Jurkat, Clone E6-1 (cell line): ENCODE measurements at regions not wholly inside any gene's neighbourhood (a gene's known extent, or its start where the extent isn't known, plus 50 kb on each side); places are given as distances from the start of the nearest gene placed in this dataset.
"Not testable (repeated sequence)": the region's sequence is repeated elsewhere in the genome, so short reads cannot be mapped to it uniquely, and the experiment has no call there.

Source experiments
- DNase-seq: peaks from one replicate; pipeline ENCODE4 v3.0.0-alpha.2; 2011; ENCODE audit warnings: low read depth, low spot score
- H3K4me3 ChIP-seq: 2 replicates; pipeline ENCODE4 v1.5.1; 2011; ENCODE audit warnings: mild to moderate bottlenecking, low read length, control low read depth, moderate library complexity

DNA sequence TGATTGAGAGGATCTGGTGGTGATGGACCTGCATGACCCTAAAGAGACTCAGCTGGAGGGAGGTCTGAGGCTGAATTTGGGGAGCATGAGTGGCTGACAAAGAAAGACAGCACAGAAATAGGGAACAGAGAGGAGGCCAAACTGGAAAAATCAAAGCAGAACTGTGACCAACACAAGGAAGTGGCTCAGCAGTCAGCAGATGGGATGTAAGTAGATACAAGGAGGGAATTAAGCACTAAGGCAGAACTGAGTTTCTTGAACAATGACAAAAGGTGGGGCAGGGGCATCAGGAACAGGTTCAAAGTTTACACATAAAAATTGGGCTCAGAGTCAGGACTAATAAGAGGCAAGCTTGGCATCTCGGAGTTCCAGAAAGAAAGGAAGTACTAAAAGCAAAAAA is 144.3 kb upstream of the KLF3 start:
- H3K4me3 ChIP-seq: no peak overlapping the region

DNA sequence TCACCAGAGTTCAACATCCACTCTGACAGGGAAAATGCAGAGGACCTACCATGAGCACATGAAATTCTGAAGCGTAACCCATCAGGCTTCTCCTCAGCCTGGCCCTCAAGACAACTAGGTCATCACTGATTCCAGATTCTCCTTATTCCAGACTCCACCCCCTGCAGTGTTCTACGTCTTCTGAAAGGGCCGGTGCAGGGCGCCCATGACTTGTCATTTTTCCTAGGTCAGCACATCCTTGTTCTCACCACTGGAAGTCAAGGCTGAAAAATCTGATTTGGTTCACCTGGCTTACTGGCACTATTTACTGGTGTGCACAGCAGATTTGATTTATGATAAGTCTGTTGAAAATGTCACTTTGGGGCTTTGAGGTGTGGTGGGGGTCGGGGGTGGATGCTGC is 140.9 kb upstream of the KLF3 start:
- no peak for DNase-seq
- H3K4me3 ChIP-seq: no peak overlapping the region

More for the DNA sequence above, 144.3 kb upstream of the KLF3 start:
- no peak for DNase-seq

DNA sequence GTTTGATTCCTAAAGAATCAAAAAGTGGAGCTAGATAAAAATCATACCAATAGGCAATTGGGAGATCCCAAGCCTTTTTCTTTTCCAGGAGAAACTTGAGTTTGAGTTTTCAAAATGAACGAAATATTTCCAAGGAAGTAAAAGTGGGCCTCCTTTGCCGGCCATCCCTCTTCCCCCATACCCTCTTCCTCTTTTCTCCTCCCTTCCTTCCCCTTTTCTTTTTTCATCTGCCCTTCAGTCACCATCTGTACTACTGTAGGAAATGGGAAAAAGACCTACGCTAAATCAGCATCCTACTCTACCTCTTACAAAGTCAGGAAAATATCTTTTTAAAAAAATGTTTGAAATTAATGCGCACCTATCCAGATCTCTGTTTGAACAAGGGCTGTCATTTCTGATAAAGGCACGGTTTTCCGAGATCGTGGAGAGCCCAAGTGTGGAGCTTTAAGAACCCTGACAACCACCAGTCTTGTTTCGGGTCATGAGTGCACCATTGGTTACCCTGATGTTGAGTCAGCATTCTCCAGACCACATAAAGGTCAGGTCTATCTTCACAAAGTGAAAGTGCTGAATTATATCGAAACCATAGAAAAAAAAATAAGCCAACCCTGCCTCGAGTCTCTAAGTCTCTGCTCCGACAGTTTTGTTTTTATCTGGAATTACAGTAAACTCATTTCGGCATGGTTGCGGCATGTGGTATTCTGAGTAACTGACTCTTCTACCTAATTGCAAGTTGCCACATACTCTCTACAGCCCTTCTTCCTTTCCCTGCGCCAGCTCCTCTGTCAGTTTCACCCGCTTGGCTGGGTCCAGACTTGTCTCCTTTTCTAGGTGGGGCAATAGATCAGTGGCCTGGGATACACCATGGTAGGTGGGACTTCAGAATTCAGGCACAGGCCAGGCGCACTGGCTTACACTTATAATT is 140.2 kb upstream of the KLF3 start:
- no peak for DNase-seq
- H3K4me3 ChIP-seq: no peak overlapping the region

DNA sequence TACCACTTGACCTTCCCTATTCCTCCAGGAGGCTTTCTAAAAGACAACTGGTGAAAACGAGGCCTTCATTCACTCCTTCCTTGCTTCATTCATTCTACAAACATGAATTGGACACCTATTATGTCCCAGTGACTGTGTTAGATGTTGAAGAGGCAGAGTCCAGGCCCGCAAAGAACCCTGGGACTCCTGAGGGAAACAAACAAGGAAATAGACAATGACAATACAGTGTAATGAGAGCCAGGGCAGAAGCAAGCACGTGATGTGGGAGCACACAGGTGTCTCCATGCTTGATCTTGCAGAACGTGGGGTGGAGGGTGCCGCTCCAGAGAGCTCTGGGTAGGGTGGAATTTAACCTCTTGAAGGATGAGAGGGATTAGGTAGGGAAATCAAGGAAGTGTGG is 137.6 kb upstream of the KLF3 start:
- DNase-seq: no peak
- no peak overlapping the region for H3K4me3 ChIP-seq

DNA sequence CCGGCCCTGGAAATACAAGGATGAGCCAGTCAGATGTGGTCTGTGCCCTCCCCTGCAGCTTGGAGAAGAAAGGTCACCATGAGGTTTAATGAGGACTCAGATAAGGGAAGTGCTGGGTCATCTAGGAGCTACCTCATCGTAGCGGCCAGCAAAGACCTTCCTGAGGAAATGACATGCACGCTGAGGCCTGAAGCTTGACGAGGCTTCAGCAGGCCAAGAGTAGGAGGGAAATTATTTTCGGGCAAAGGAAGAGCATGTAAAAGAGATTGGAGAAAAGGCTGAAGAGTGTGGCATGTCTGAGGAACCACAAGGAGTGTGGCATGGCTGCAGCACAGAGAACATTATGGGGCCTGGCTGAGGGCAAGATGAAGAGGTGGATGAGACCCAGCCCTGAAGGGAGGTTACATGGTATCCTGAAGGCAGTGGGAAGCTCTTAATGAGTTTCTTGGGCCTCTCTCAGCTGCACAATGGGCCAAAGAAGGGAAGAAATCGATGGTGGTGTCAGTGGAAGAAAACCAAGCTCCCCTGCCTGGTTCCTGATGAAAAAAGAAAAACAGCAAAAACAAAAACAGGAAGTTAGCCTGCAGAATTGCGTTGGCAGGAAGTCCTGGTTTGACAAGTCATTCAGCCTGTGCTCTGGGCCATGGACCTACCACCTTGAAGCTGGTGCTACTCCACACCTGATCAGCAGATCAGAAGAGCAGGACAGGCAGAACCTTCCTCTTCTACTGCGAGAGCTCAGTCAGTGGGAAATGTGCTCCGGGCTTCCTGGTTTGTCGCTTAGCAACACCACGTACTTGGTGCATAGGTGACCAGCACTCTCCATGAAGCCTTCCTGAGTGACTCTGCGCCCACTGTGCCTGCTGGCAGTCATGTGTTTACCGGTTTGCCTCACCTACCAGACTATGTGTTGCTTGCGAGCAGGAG is 134.5 kb upstream of the KLF3 start:
- no peak overlapping the region for H3K4me3 ChIP-seq
- peak; percentile 7 for DNase-seq

DNA sequence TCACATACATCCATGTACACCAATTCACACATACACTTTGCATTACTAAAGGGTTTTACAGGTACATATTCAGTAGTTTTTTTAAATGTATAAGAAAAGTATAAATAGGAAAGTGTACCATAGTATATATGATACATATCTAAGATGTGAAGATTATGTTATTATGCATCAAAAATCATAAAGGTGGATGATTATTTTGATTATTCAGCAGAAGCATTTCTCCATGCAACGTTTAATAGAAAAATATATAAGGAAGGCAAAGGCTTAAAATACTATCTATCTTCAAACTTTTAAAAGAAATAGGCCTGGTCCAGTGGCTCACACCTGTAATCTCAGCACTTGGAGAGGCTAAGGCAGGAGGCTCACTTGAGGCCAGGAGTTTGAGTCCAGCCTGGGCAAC is 133.5 kb upstream of the KLF3 start:
- no peak overlapping the region for H3K4me3 ChIP-seq
- DNase-seq: no peak

DNA sequence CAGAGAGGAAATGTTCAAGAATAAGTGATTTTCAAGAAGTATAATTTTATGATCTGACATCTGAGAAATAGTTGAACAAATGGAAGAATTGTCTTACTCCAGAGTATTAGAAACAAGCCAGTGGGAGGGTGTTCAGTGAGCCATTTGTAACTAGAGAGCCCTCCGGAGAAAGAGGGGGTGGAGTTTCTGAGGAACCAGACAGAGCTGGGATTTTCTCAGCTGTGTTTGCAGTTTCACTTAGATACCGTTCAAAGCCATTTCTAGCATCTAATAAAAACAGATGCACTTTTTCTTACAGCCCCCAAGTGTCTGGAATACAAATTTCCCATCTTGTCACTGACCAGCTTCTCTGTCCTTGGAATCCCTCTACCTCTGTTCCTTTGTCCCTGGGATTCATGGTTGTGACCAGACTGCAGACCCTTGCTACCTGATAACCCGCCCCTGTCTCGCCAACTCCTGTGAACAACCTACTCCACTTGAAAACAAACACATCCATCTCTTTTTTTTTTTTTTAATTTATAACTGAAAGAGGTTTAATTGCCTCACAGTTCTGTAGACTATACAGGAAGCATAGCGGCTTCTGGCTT is 132.8 kb upstream of the KLF3 start:
- H3K4me3 ChIP-seq: no peak overlapping the region
- no peak for DNase-seq

DNA sequence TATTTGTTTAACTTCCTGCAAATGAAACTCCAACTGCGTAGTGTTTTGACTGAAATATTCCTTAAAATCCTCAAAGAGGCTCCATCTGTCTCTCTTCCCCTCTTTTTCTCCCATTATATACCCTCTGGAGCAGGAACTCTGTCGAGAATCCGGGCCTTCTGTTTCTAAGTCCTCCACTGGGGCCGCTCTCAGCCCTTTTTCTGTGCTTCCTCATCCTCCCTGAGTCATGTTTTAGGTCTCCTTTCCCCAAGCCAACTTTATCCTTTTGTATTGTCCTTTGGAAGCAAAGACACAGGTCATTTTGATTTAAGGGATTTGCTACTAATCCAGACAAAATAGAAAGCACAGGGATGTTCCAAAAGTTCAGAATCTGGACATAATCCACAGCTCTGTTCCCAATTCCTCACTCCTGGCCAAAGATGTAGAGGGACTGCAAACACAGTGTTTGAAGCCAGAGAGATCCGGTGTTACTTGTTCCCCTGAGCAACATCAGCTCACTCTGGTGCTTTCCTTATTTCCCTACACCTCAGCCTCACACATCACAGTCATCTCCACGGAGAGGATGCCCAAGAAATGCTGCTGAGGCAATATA is 131.0 kb upstream of the KLF3 start:
- no peak overlapping the region for H3K4me3 ChIP-seq
- DNase-seq: no peak

DNA sequence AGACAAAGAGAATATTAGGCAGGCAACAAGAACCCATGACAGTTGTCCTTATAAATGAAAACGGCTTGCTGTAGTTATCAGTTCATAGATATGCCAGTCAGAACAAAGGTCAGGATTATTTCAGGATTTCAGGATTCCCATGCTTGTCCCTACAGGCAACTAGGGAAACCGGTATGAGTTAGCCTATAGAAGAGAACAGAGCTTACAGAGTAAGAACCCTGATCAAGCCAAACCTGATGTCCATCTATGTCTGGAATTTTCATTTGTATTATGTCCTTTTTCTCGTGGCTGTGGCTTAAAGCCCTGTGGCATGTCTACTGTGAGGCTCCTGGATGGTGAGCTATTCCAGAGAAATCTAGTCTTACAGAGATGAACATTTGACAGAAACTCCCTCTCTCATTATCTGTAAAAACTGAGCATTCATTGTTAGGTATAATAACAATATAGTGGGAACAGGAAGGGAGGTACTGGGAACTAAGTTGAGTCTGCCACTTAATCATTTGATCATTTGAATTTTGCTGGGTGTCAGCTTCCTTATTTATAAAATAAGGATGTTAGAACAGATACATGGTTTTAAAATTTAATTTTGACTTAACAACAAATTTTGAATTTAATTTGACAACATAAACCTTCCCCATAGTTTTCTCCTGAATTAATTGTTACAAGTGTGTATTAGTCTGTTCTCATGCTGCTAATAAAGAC is 129.5 kb upstream of the KLF3 start:
- DNase-seq: no peak
- no peak overlapping the region for H3K4me3 ChIP-seq

DNA sequence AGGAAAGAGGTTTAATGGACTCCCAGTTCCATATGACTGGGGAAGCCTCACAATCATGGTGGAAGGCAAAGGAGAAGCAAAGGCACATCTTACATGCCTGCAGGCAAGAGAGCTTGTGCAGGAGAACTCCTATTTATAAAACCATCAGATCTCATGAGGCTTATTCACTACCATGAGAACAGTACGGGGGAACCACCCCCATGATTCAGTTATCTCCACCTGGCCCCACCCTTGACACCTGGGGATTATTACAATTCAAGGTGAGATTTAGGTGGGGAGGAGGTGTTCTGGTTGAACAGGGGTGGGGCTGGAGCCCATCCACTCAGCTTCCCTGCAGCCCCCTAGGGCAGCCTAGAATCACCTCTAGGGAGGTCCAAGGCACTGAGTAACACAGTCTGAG is 128.9 kb upstream of the KLF3 start:
- not testable (repeated sequence) for DNase-seq

DNA sequence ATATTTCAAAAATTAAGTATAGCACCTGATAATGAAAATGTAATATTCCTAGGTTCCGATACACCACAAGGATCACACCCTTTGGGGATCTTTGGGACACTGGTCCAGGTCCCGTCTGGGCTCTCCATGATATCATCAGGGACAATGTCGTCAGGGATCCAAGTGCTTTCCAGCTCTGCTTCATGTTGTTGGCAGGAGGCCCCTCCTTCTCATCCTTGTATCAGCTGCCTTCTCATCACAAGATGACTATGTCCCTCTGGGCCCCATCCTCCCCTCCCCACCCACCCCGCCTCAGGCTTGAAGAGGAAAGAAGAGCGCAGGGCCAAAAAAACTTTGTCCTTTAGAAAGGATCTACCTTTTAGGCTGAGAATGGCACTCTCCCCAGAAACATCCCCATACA is 128.3 kb upstream of the KLF3 start:
- DNase-seq: no peak
- no peak overlapping the region for H3K4me3 ChIP-seq

More for the DNA sequence above, 128.9 kb upstream of the KLF3 start:
- not testable (repeated sequence) for H3K4me3 ChIP-seq

DNA sequence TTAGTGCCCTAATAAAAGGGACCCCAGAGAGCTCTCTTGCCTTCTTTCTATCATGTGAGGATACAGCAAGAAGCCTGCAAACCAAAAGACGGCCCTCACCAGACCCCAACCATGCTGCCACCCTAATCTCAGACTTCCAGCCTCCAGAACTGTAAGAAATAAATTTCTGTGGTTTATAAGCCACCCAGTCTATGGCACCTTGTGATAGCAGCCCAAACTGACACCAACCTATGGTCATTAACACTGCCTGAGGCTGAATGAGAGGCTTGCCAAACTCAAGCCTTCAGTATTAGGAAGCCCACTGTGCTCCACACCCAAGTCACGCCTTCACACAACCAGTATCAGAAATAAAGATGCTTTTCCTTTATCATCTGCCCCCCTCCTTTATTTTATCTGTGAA is 127.3 kb upstream of the KLF3 start:
- no peak for DNase-seq
- H3K4me3 ChIP-seq: no peak overlapping the region

DNA sequence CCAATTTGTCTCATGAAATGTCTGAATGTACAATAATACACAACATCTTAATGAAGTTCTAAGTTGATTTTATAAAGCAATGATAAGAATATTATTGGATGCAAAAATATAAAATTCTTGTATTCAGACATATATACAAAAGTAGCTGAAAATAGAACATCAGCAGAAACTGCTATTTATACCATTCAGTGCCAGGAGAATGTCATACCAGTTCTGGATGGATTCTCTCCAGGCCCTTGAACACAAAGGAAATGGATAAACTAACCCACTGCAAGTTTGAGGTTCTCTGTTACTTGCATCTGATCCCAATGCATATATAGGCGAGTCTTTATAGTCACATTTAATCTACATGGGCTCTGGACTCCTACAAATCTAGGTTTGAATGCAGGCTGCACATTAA is 126.3 kb upstream of the KLF3 start:
- DNase-seq: no peak

DNA sequence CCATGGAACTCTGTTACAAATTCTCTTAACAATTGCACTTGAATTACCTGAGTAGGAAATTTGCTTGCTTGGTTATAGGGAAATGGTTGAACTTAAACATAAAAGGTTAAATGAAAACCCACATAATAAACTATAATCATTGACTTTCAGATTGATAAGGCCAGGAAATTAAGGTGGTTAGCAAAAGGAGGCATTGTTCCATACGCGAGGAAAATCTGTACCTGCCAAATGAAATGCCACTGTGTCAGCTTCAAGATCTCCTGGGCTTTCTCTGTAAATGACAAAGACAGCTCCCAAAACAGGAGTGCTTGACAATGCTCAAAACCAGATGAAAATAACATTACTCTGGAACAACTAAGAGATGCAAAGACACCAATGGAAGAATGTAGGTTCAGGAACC is 125.5 kb upstream of the KLF3 start:
- H3K4me3 ChIP-seq: no peak overlapping the region
- DNase-seq: no peak

More for the DNA sequence above, 126.3 kb upstream of the KLF3 start:
- H3K4me3 ChIP-seq: no peak overlapping the region

DNA sequence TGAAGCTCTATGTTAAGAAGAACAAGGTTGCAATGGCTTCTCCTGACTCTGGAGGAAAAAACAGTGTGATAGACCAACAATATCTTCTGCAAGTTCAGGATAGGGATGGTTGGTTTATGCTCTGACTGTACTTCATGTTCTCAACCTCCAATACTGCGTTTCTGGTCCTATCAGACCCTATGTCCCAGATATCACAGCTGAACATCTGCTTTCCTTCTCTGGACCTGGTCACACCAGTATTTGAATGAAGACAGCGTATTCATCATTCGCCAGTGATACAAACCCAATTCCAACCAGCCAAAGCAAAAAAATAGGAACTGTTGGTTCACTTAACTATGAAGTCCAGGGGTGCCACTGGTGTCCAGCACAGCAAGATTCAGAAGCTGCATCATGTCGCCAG is 124.5 kb upstream of the KLF3 start:
- DNase-seq: no peak
- no peak overlapping the region for H3K4me3 ChIP-seq

DNA sequence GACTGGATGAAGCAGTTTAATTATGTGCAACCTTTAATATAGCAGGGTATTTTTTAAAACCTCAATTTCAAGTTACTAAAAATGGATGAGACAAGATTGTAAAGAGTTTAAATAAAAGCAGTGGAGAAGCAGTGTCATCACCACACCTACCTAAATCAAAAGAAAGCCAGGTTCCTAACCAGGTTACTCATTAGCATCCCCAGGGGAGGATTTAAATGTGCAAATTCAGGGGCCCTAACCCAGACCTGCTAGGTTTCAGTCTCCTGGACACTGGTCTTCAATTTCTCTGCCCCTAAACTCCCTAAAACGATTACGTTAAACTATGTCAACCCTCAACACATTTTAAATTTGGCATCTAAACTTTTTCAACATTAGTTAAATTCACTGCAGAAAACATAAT is 116.9 kb upstream of the KLF3 start:
- no peak for DNase-seq
- no peak overlapping the region for H3K4me3 ChIP-seq

DNA sequence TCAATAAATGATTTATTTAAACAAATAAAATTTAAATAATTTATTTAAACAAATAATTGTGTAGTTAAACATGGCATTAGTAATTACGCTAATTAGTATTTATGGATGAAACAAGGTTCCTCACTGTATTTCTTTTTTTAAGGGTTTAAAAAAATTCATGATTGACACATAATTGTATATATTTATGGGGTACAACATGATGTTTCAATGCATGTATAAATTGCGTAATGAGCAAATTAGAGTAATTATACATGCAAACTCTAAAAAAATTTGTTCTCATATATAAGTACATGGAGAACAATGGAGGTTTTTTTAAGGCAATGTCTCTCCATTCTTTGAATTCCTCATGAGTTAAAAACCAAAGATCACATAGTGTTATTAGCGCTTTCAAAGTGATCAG is 115.7 kb upstream of the KLF3 start:
- no peak overlapping the region for H3K4me3 ChIP-seq
- no peak for DNase-seq

DNA sequence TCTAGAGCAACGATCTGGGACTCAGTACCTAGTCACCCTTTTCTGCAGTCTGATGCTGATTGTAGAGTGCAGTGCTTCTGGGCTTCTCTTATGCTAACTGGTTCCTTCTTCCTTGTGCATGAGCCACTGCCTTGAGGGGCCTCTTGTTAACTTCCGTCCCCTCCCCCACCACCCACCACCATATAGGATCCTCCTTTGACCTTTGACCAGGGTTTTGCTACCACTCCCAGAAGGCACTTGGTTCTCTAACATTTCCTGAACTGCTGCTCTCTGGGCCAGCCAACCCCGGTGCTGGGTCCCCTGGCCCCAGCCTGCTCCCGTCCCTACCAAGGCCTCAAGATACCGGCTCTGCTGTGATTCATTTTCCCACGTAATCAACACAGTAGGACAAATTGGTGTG is 104.6 kb upstream of the KLF3 start:
- no peak overlapping the region for H3K4me3 ChIP-seq
- DNase-seq: no peak

DNA sequence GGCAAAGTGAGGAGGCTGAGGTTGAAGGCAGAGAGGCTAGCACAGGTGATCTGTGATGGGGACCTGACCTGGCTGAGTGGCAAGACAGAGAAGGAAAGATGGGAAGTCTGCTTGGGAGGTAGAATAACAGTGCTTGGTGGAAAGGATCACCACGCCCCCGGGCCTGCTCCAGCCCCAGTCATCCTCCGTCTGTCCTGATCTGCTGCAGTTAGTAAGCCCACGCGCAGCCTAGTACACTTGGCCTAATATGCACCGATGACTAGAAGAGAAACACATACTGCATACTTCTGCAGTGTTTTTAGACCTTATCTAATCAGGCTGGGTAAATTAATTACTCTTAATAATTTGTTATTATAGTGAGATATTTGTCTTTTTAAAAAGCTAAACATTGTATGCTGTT is 103.7 kb upstream of the KLF3 start:
- H3K4me3 ChIP-seq: no peak overlapping the region
- no peak for DNase-seq
